IMR-90 (cell line): ENCODE measurements at regions not wholly inside any gene's neighbourhood (a gene's known extent, or its start where the extent isn't known, plus 50 kb on each side); places are given as distances from the start of the nearest gene placed in this dataset.

ENCODE experiments used
- ATAC-seq: fragments of 200-7000 bp; cut with Tn5 transposase; 2 replicates; pipeline ENCODE4 v1.9.1; 2020; ENCODE audit warnings: low read depth, mild to moderate bottlenecking, moderate library complexity
- BruUV-seq: library from RNA; stranded (reverse); fragments of 400-500 nt; replicated peaks from 2 replicates; lab custom pipeline; 2021; lab: Mats Ljungman, UMichigan
- CTCF ChIA-PET: fragments of 300-600 bp; formaldehyde crosslinking; extraction: SDS; loops from one replicate; lab custom pipeline; 2021; ENCODE audit warnings: antibody characterized with exemption; lab: Yijun Ruan, JAX
- POLR2A ChIA-PET: fragments of 300-600 bp; sonication (Branson Sonifier 250); formaldehyde crosslinking; loops from one replicate; lab custom pipeline; 2022; ENCODE audit warnings: antibody characterized with exemption; ENCODE audit not compliant: unreplicated experiment; lab: Charles Lee
- DNase-seq: peaks from one replicate; pipeline ENCODE4 v3.0.0; 2013
- H2AFZ ChIP-seq: replicated peaks from 2 replicates; pipeline ENCODE3; 2013; ENCODE audit warnings: low read length, mild to moderate bottlenecking; ENCODE audit not compliant: poor library complexity
- H2AK5ac ChIP-seq: 2 replicates; pipeline ENCODE4 v1.6.1; 2013; ENCODE audit warnings: low read depth, low read length, inconsistent platforms
- H2AK9ac ChIP-seq: replicated peaks from 2 replicates; pipeline ENCODE3; 2013; ENCODE audit warnings: mild to moderate bottlenecking, low read depth, low read length, moderate library complexity; ENCODE audit not compliant: poor library complexity
- H2BK120ac ChIP-seq: 2 replicates; pipeline ENCODE4 v1.6.1; 2013; ENCODE audit warnings: low read depth, low read length, inconsistent platforms
- H2BK15ac ChIP-seq: 3 replicates; pipeline ENCODE4 v1.6.1; 2013; ENCODE audit warnings: low read depth, low read length, inconsistent platforms
- H2BK20ac ChIP-seq: 2 replicates; pipeline ENCODE4 v1.6.1; 2013; ENCODE audit warnings: low read depth, mild to moderate bottlenecking, inconsistent platforms, low read length, moderate library complexity
- H2BK5ac ChIP-seq: 2 replicates; pipeline ENCODE4 v1.6.1; 2013; ENCODE audit warnings: mild to moderate bottlenecking, low read depth, low read length, inconsistent platforms; ENCODE audit not compliant: poor library complexity, severe bottlenecking
- H3K14ac ChIP-seq: replicated peaks from 2 replicates; pipeline ENCODE4 v1.6.1; 2013; ENCODE audit warnings: low read depth, low read length, inconsistent platforms
- H3K18ac ChIP-seq: 2 replicates; pipeline ENCODE4 v1.6.1; 2013; ENCODE audit warnings: low read depth, low read length, control low read depth
- H3K23ac ChIP-seq: 2 replicates; pipeline ENCODE4 v1.6.1; 2013; ENCODE audit warnings: low read depth, low read length, inconsistent platforms
- H3K27ac ChIP-seq: 2 replicates; pipeline ENCODE4 v1.5.1; 2013; ENCODE audit warnings: mild to moderate bottlenecking, control low read depth, low read length; ENCODE audit not compliant: insufficient read depth
- H3K27me3 ChIP-seq: 2 replicates; pipeline ENCODE4 v1.6.1; 2013; ENCODE audit warnings: low read length; ENCODE audit not compliant: control insufficient read depth, insufficient read depth
- H3K36me3 ChIP-seq: 2 replicates; pipeline ENCODE4 v1.6.1; 2013; ENCODE audit warnings: low read length, mixed read lengths; ENCODE audit not compliant: control insufficient read depth, insufficient read depth
- H3K4ac ChIP-seq: 2 replicates; pipeline ENCODE4 v1.6.1; 2013; ENCODE audit warnings: low read depth, low read length, inconsistent platforms
- H3K4me1 ChIP-seq: 2 replicates; pipeline ENCODE4 v1.6.1; 2013; ENCODE audit warnings: low read length, mixed read lengths; ENCODE audit not compliant: control insufficient read depth, insufficient read depth
- H3K4me2 ChIP-seq: 2 replicates; pipeline ENCODE4 v1.6.1; 2013; ENCODE audit warnings: low read depth, mild to moderate bottlenecking, control low read depth, low read length, moderate library complexity
- H3K4me3 ChIP-seq: 2 replicates; pipeline ENCODE4 v1.5.1; 2013; ENCODE audit warnings: low read depth, mild to moderate bottlenecking, control low read depth, low read length, moderate library complexity; ENCODE audit not compliant: insufficient read depth
- H3K56ac ChIP-seq: 2 replicates; pipeline ENCODE4 v1.6.1; 2013; ENCODE audit warnings: low read length, inconsistent platforms; ENCODE audit not compliant: insufficient read depth; ENCODE audit errors: extremely low read depth
- H3K79me1 ChIP-seq, 2 experiments: 2 replicates each; pipeline ENCODE4 v1.6.1; 2013; ENCODE audit warnings: low read length in 2 of 2, inconsistent platforms in 1 of 2, low read depth in 1 of 2
- H3K9ac ChIP-seq: 2 replicates; pipeline ENCODE4 v1.6.1; 2013; ENCODE audit warnings: low read depth, low read length, control low read depth
- H3K9me1 ChIP-seq: 2 replicates; pipeline ENCODE4 v1.6.1; 2013; ENCODE audit warnings: low read length, inconsistent platforms; ENCODE audit not compliant: insufficient read depth
- H3K9me3 ChIP-seq: 2 replicates; pipeline ENCODE4 v1.6.1; 2013; ENCODE audit warnings: low read length; ENCODE audit not compliant: control insufficient read depth, insufficient read depth
- H4K20me1 ChIP-seq: 2 replicates; pipeline ENCODE4 v1.6.1; 2013; ENCODE audit warnings: low read length, inconsistent platforms; ENCODE audit not compliant: insufficient read depth
- H4K5ac ChIP-seq: 2 replicates; pipeline ENCODE4 v1.6.1; 2013; ENCODE audit warnings: mild to moderate bottlenecking, low read depth, low read length, control low read depth
- H4K8ac ChIP-seq, 2 experiments: 2 replicates each; pipeline ENCODE4 v1.6.1; 2013; ENCODE audit warnings: low read depth in 2 of 2, low read length in 2 of 2, control low read depth in 1 of 2, inconsistent platforms in 1 of 2
- H4K91ac ChIP-seq: 2 replicates; pipeline ENCODE4 v1.6.1; 2013; ENCODE audit warnings: low read depth, low read length, inconsistent platforms; ENCODE audit not compliant: insufficient read depth
- BHLHE40 ChIP-seq: fragments of 150-350 bp; IDR thresholded peaks from 2 replicates; pipeline ENCODE4 v1.6.1; 2016; ENCODE audit warnings: mild to moderate bottlenecking, low read depth, low read length
- CEBPB ChIP-seq: IDR thresholded peaks from 2 replicates; pipeline ENCODE4 v1.6.1; 2012; ENCODE audit warnings: low read depth, low read length, improper control_type of control experiment
- CTCF ChIP-seq: conservative IDR thresholded peaks from 2 replicates; pipeline ENCODE4 v1.5.1; 2012; ENCODE audit warnings: mild to moderate bottlenecking, low read depth, low read length, improper control_type of control experiment
- ELK1 ChIP-seq: fragments of 150-350 bp; IDR thresholded peaks from 2 replicates; pipeline ENCODE4 v1.6.1; 2016; ENCODE audit warnings: low read depth, mild to moderate bottlenecking, low read length, moderate library complexity, borderline replicate concordance
- FOS ChIP-seq: fragments of 150-350 bp; IDR thresholded peaks from 2 replicates; pipeline ENCODE4 v1.6.1; 2016; ENCODE audit warnings: low read depth, low read length
- MAFK ChIP-seq: IDR thresholded peaks from 2 replicates; pipeline ENCODE4 v1.6.1; 2012; ENCODE audit warnings: low read depth, low read length, improper control_type of control experiment
- MAZ ChIP-seq: IDR thresholded peaks from 2 replicates; pipeline ENCODE4 v1.6.1; 2012; ENCODE audit warnings: low read depth, mild to moderate bottlenecking, low read length, improper control_type of control experiment, moderate library complexity, borderline replicate concordance
- MXI1 ChIP-seq: IDR thresholded peaks from 2 replicates; pipeline ENCODE4 v1.6.1; 2012; ENCODE audit warnings: low read depth, mild to moderate bottlenecking, low read length, moderate library complexity, borderline replicate concordance
- POLR2A ChIP-seq: IDR thresholded peaks from 2 replicates; pipeline ENCODE4 v1.6.1; 2012; ENCODE audit warnings: mild to moderate bottlenecking, low read depth, low read length
- RAD21 ChIP-seq: IDR thresholded peaks from 2 replicates; pipeline ENCODE4 v1.6.1; 2012; ENCODE audit warnings: low read length, improper control_type of control experiment
- RCOR1 ChIP-seq: IDR thresholded peaks from 2 replicates; pipeline ENCODE4 v1.6.1; 2012; ENCODE audit warnings: mild to moderate bottlenecking, low read length, improper control_type of control experiment; ENCODE audit not compliant: insufficient replicate concordance
- SMC3 ChIP-seq: fragments of 150-350 bp; IDR thresholded peaks from 2 replicates; pipeline ENCODE4 v1.6.1; 2016; ENCODE audit warnings: low read depth, mild to moderate bottlenecking, antibody characterized with exemption, low read length, moderate library complexity
- USF2 ChIP-seq: fragments of 150-350 bp; IDR thresholded peaks from 2 replicates; pipeline ENCODE4 v1.6.1; 2017; ENCODE audit warnings: mild to moderate bottlenecking, antibody characterized with exemption, low read length, low read depth
- WGBS, 2 experiments: methylation state at CpG; one replicate each; pipeline versions ENCODE4 v1.1.5 to v1.1.7; 2013; ENCODE audit warnings: missing lambda C conversion rate in 2 of 2; ENCODE audit not compliant: insufficient read length in 1 of 2; ENCODE audit errors: extremely low coverage in 2 of 2; 5-methylcytosine and 5-hydroxymethylcytosine counted together
- dilution Hi-C: fragments of 300-500 bp; cut with HindIII; formaldehyde crosslinking; loops from one replicate; pipeline ENCODE4 v1.14.3; 2018; ENCODE audit warnings: low sequenced_read_pairs; ENCODE audit not compliant: unreplicated experiment
- in situ Hi-C: fragments of 300-500 bp; cut with MboI; formaldehyde crosslinking; loops from 3 replicates; pipeline ENCODE4 v1.14.3; 2019; ENCODE audit warnings: low sequenced_read_pairs, inconsistent platforms, mixed read lengths
- intact Hi-C: fragments of 100-400 bp; cut with micrococcal nuclease; formaldehyde crosslinking; loops from 2 replicates; pipeline ENCODE4 v1.10.0; 2022

- Histone ChIP-seq H3K4me2 (no peak overlapping the region), H3K14ac (no peak overlapping the region), H2AFZ (no peak overlapping the region), H3K27me3 (no peaks in the 10 kb centered on the region), H3K4me1 (peaks cover 7% of the 10 kb centered on the region; the same call in 1 of the 2 replicates), H3K79me1 (no peaks in the 10 kb centered on the region), H4K8ac (no peak overlapping the region), H2AK9ac (no peak overlapping the region), H3K9me3 (no peaks in the 10 kb centered on the region), H3K27ac (no peak overlapping the region), H2BK15ac (no peak overlapping the region), H3K4me3 (no peak overlapping the region), H2BK120ac (no peak overlapping the region), H4K20me1 (no peaks in the 10 kb centered on the region), H2AK5ac (0 out of 2 replicates have a peak overlapping the region, but pooled peaks have one; percentile 38), H3K18ac (no peak overlapping the region), H3K56ac (no peak overlapping the region), H4K5ac (no peak overlapping the region), H3K9ac (no peak overlapping the region), H2BK5ac (no peak overlapping the region), H3K23ac (no peak overlapping the region), H3K36me3 (no peaks in the 10 kb centered on the region), H4K91ac (no peak overlapping the region), H3K9me1 (no peaks in the 10 kb centered on the region), H2BK20ac (no peak overlapping the region), H3K4ac (no peak overlapping the region)
- ChIA-PET CTCF (no interaction called here), POLR2A (no interaction called here)
- no peak for DNase-seq
- ATAC-seq, result no peak
- dilution Hi-C loops (no loop called here), in situ Hi-C loops (no loop called here), intact Hi-C loops (no loop called here)
- WGBS, 2 experiments, result 83% methylated on average over 1 of the region's 4 CpGs; no CpG with 5 or more reads in 1 of the 2 experiments
- TF ChIP-seq MAZ (no peak), BHLHE40 (no peak), RCOR1 (no peak), FOS (no peak), CTCF (no peak), MXI1 (no peak), USF2 (no peak), MAFK (no peak), SMC3 (no peak), ELK1 (no peak), CEBPB (no peak), RAD21 (no peak), POLR2A (no peak)
- no TSS peak for BruUV-seq
Measured at GRCh38 chr6:15132167-15132566, 113.7 kb upstream of the JARID2 start.
